Right renal pelvis (tissue), 4 donors: ENCODE measurements at regions not wholly inside any gene's neighbourhood (a gene's known extent, or its start where the extent isn't known, plus 50 kb on each side); places are given as distances from the start of the nearest gene placed in this dataset.

Experiments used
- DNase-seq, 4 donors: peaks; one replicate each; pipeline ENCODE4 v3.0.0-alpha.2; 2013; ENCODE audit warnings: low read depth in 4 of 4, low spot score in 3 of 4, missing footprints in 1 of 4

- DNase-seq, result no peak
Observed at GRCh38 chr6:37104824-37105147, 65.2 kb upstream of the PIM1 start.

GRCh38 chr6:37105148-37106050, 64.6 kb upstream of the PIM1 start:
- DNase-seq, result no peak

GRCh38 chr6:37106051-37106363, 63.9 kb upstream of the PIM1 start:
- DNase-seq, result no peak

GRCh38 chr6:37106554-37106953, 63.4 kb upstream of the PIM1 start:
- no peak for DNase-seq

- DNase-seq, result no peak
Observed at GRCh38 chr6:37106982-37107491, 62.9 kb upstream of the PIM1 start.

GRCh38 chr6:37109714-37110499, 60.0 kb upstream of the PIM1 start:
- no peak for DNase-seq

- no peak for DNase-seq
Observed at GRCh38 chr6:37110500-37111461, 59.2 kb upstream of the PIM1 start.

- DNase-seq, result no peak
Observed at GRCh38 chr6:37113976-37114375, 56.0 kb upstream of the PIM1 start.

GRCh38 chr6:37114612-37115011, 55.3 kb upstream of the PIM1 start:
- no peak for DNase-seq

- DNase-seq, result no peak
Observed at GRCh38 chr6:37115236-37115895, 54.6 kb upstream of the PIM1 start.

GRCh38 chr6:37116326-37116725, 53.6 kb upstream of the PIM1 start:
- no peak for DNase-seq

GRCh38 chr6:37119387-37119886, 50.5 kb upstream of the PIM1 start:
- DNase-seq, result no peak
